HT-29 (cell line): ENCODE measurements at regions not wholly inside any gene's neighbourhood (a gene's known extent, or its start where the extent isn't known, plus 50 kb on each side); places are given as distances from the start of the nearest gene placed in this dataset.

Experiments used
- DNase-seq: peaks from one replicate; pipeline ENCODE4 v3.0.0-alpha.2; 2015; ENCODE audit warnings: low spot score

GRCh38 chr14:46788994-46789393, 137.4 kb upstream of the RPL10L start:
- no peak for DNase-seq

- DNase-seq: no peak
These were observed 130.7 kb upstream of the RPL10L start for GRCh38 chr14:46782281-46782680.

- DNase-seq: no peak
These were observed 117.7 kb upstream of the RPL10L start for GRCh38 chr14:46769292-46769691.

GRCh38 chr14:46747001-46747652, 95.5 kb upstream of the RPL10L start:
- no peak for DNase-seq

GRCh38 chr14:46734286-46734685, 82.7 kb upstream of the RPL10L start:
- DNase-seq: peak; percentile 20

GRCh38 chr14:46717211-46717610, 65.6 kb upstream of the RPL10L start:
- DNase-seq: no peak
